DND-41 (cell line): ENCODE measurements at regions not wholly inside any gene's neighbourhood (a gene's known extent, or its start where the extent isn't known, plus 50 kb on each side); places are given as distances from the start of the nearest gene placed in this dataset.

Source experiments
- ATAC-seq: fragments of 200-7000 bp; cut with Tn5 transposase; 3 replicates; pipeline ENCODE4 v1.9.1; 2021; ENCODE audit warnings: low read depth; ENCODE audit not compliant: insufficient read depth
- DNase-seq: peaks from one replicate; pipeline ENCODE4 v3.0.0-alpha.2; 2020
- H2AFZ ChIP-seq: 2 replicates; pipeline ENCODE4 v1.6.0; 2012; ENCODE audit warnings: low read depth, low read length
- H3K27ac ChIP-seq: 2 replicates; pipeline ENCODE4 v1.5.1; 2012; ENCODE audit warnings: low read length, inconsistent platforms
- H3K27me3 ChIP-seq: fragments of 200-600 bp; sonication (generic); 2 replicates; pipeline ENCODE4 v1.6.0; 2012; ENCODE audit warnings: low read length, mild to moderate bottlenecking, inconsistent platforms; ENCODE audit not compliant: insufficient read depth, poor library complexity
- H3K36me3 ChIP-seq: 2 replicates; pipeline ENCODE4 v1.5.1; 2012; ENCODE audit warnings: low read length, inconsistent platforms; ENCODE audit not compliant: insufficient read depth
- H3K4me1 ChIP-seq: 2 replicates; pipeline ENCODE4 v1.5.1; 2012; ENCODE audit warnings: mild to moderate bottlenecking, low read length; ENCODE audit not compliant: insufficient read depth
- H3K4me2 ChIP-seq: 2 replicates; pipeline ENCODE4 v1.6.0; 2012; ENCODE audit warnings: mild to moderate bottlenecking, moderate library complexity, low read length, inconsistent platforms; ENCODE audit not compliant: insufficient read depth
- H3K4me3 ChIP-seq, 2 experiments: fragments of 200-600 bp in 1 of 2; shearing (Covaris generic) in 1 of 2; 2 replicates each; pipeline ENCODE4 v1.5.1; 2012 to 2016; ENCODE audit warnings: inconsistent platforms in 2 of 2, low read length in 2 of 2, mild to moderate bottlenecking in 2 of 2, low read depth in 1 of 2, moderate library complexity in 1 of 2
- H3K79me2 ChIP-seq: 2 replicates; pipeline ENCODE4 v1.6.0; 2012; ENCODE audit warnings: low read length, inconsistent platforms; ENCODE audit not compliant: insufficient read depth
- H3K9ac ChIP-seq: 2 replicates; pipeline ENCODE4 v1.6.0; 2012; ENCODE audit warnings: low read depth, mild to moderate bottlenecking, inconsistent platforms, low read length, moderate library complexity
- H3K9me3 ChIP-seq: 2 replicates; pipeline ENCODE4 v1.5.1; 2012; ENCODE audit warnings: low read length, moderate library complexity, mild to moderate bottlenecking, inconsistent platforms; ENCODE audit not compliant: insufficient read depth, severe bottlenecking
- H4K20me1 ChIP-seq: 2 replicates; pipeline ENCODE4 v1.6.0; 2012; ENCODE audit warnings: low read length; ENCODE audit not compliant: insufficient read depth
- CTCF ChIP-seq: IDR thresholded peaks from 2 replicates; pipeline ENCODE4 v1.5.1; 2012; ENCODE audit warnings: borderline replicate concordance, low read length, moderate library complexity, mild to moderate bottlenecking; ENCODE audit not compliant: poor library complexity, severe bottlenecking; ENCODE audit errors: extremely low read depth
- EZH2 ChIP-seq: IDR thresholded peaks from 3 replicates; pipeline ENCODE4 v1.6.1; 2012; ENCODE audit warnings: borderline replicate concordance, low read depth, mild to moderate bottlenecking, moderate library complexity, low read length, inconsistent platforms; ENCODE audit not compliant: severe bottlenecking

- Histone ChIP-seq H3K4me3 (no peak overlapping the region), H3K36me3 (no peaks in the 10 kb centered on the region), H3K27me3 (no peaks in the 10 kb centered on the region), H2AFZ (no peak overlapping the region), H3K27ac (no peak overlapping the region), H3K79me2 (no peaks in the 10 kb centered on the region), H4K20me1 (no peaks in the 10 kb centered on the region), H3K9me3 (no peaks in the 10 kb centered on the region), H3K9ac (no peak overlapping the region), H3K4me1 (no peaks in the 10 kb centered on the region), H3K4me2 (no peak overlapping the region)
- no peak for ATAC-seq
- TF ChIP-seq CTCF (no peak), EZH2 (no peak)
- no peak for DNase-seq
Observed at GRCh38 chr18:38752430-38752829, 1186.8 kb upstream of the CELF4 start.

GRCh38 chr18:38751898-38752297 is 1186.3 kb upstream of the CELF4 start:
- Histone ChIP-seq H3K4me2 (no peak overlapping the region), H4K20me1 (no peaks in the 10 kb centered on the region), H3K27me3 (no peaks in the 10 kb centered on the region), H3K9me3 (no peaks in the 10 kb centered on the region), H3K4me3 (no peak overlapping the region), H3K36me3 (no peaks in the 10 kb centered on the region), H3K9ac (no peak overlapping the region), H2AFZ (no peak overlapping the region), H3K4me1 (no peaks in the 10 kb centered on the region), H3K27ac (no peak overlapping the region), H3K79me2 (no peaks in the 10 kb centered on the region)
- TF ChIP-seq CTCF (no peak), EZH2 (no peak)
- ATAC-seq, result no peak
- no peak for DNase-seq

GRCh38 chr18:38751211-38751610 is 1185.6 kb upstream of the CELF4 start:
- H3K9ac ChIP-seq, result no peak overlapping the region
- H4K20me1 ChIP-seq, result no peaks in the 10 kb centered on the region
- DNase-seq (no peak), ATAC-seq (no peak)
- H3K79me2 ChIP-seq, result no peaks in the 10 kb centered on the region
- H2AFZ ChIP-seq, result no peak overlapping the region
- H3K36me3 ChIP-seq, result no peaks in the 10 kb centered on the region
- H3K4me1 ChIP-seq, result no peaks in the 10 kb centered on the region
- no peaks in the 10 kb centered on the region for H3K9me3 ChIP-seq
- H3K27ac ChIP-seq, result no peak overlapping the region
- no peak overlapping the region for H3K4me2 ChIP-seq
- TF ChIP-seq CTCF (no peak), EZH2 (no peak)
- H3K27me3 ChIP-seq, result no peaks in the 10 kb centered on the region
- H3K4me3 ChIP-seq, result no peak overlapping the region

GRCh38 chr18:38750751-38751150 is 1185.2 kb upstream of the CELF4 start:
- no peak overlapping the region for H3K4me2 ChIP-seq
- H3K79me2 ChIP-seq, result no peaks in the 10 kb centered on the region
- TF ChIP-seq EZH2 (no peak), CTCF (no peak)
- H2AFZ ChIP-seq, result no peak overlapping the region
- H3K36me3 ChIP-seq, result no peaks in the 10 kb centered on the region
- no peak for DNase-seq
- no peak for ATAC-seq
- H3K27me3 ChIP-seq, result no peaks in the 10 kb centered on the region
- no peak overlapping the region for H3K9ac ChIP-seq
- no peak overlapping the region for H3K27ac ChIP-seq
- H4K20me1 ChIP-seq, result no peaks in the 10 kb centered on the region
- H3K9me3 ChIP-seq, result no peaks in the 10 kb centered on the region
- no peak overlapping the region for H3K4me3 ChIP-seq
- H3K4me1 ChIP-seq, result no peaks in the 10 kb centered on the region
